ENCODE measurements at regions not wholly inside any gene's neighbourhood (a gene's known extent, or its start where the extent isn't known, plus 50 kb on each side); places are given as distances from the start of the nearest gene placed in this dataset.
"Not testable (repeated sequence)": the region's sequence is repeated elsewhere in the genome, so short reads cannot be mapped to it uniquely, and the experiment has no call there.

DNA sequence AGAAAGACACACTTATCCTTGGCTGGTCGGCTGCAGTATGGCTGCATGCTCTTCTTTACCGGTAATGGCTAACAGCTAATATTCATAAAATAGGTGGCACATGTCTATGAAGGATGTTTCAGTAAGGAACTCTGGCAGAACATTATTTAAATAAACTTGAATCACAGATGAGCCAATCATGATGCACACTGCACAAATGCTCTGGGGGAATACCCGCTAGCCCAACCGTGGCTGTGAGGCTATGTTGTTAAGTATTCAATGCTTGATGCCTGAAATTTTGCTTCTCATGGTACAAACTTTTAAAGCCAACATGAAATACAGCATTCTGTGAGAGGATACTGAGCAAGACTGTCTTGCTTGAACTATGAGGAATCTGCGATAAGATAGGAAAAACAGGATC lies 505.8 kb downstream of the ZEB2 start:
- no peak for DNase-seq (ENCODE audit: low read depth in 2 of 2)

DNA sequence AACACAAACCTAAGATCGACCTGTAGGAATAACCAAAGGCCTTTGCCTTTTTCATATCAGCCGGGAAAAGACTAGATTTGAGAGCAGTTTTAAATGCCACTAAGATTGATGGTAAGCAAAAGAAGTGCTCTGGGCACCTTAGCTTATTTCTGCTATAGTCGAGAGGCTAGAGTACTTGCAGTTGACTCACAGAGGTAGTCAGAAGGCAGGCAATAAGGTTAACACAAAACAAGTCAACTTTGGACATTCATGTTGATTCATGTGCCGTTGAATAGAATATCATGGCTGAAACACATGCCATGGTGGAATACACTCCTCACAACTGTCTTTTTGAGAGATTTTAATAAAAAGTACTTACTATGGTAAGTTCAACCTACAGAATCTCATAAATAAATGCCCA lies 507.6 kb downstream of the ZEB2 start:
- DNase-seq (ENCODE audit: low read depth in 2 of 2), result no peak

- peak in 1 of 2 donors; percentile 4 for DNase-seq (ENCODE audit: low read depth in 2 of 2)
Measured at GRCh38 chr2:144011553-144011952, 508.4 kb downstream of the ZEB2 start.

- no peak for DNase-seq (ENCODE audit: low read depth in 2 of 2)
Measured at GRCh38 chr2:144011098-144011497, 508.8 kb downstream of the ZEB2 start.

- no peak for DNase-seq (ENCODE audit: low read depth in 2 of 2)
Measured at GRCh38 chr2:144010096-144010836, 509.7 kb downstream of the ZEB2 start.

DNA sequence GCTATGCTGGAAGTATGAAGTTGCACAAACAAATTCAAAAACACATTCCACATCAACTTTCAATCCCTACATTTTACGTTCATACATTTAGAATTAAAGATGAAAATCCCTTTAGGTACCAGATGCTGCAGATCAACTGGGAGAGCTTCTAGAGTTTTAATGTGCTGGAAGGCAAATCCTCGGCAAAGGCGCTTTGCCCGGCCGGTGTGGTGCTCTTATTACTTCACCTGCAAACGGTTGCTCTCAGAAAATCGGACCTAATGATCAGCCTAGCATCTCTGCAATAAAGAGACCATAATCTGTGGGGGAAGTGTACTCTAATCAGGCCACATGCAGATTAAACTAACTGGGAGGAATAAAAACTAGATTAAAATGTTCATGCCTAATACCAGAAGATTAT lies 513.8 kb downstream of the ZEB2 start:
- DNase-seq (ENCODE audit: low read depth in 2 of 2), result no peak

DNA sequence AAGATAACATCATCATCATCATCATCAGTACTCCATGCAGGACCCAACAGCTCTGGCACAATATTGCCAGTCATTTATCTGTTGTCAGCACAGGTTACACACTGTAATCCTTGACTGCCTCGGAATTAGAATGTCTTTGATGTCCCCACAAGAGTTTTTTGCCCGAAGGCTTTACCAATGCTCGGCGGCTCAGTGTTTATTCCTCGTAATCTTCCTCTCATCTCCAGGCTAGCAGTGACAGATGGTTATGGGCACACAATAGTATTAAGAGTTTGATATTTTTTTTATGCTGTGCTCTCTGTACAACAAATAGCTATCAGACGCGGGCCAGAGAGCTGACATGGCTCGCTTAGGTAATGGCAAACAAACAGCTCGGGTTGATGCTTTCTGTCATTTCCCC lies 515.2 kb downstream of the ZEB2 start:
- DNase-seq (ENCODE audit: low read depth in 2 of 2), result no peak

DNA sequence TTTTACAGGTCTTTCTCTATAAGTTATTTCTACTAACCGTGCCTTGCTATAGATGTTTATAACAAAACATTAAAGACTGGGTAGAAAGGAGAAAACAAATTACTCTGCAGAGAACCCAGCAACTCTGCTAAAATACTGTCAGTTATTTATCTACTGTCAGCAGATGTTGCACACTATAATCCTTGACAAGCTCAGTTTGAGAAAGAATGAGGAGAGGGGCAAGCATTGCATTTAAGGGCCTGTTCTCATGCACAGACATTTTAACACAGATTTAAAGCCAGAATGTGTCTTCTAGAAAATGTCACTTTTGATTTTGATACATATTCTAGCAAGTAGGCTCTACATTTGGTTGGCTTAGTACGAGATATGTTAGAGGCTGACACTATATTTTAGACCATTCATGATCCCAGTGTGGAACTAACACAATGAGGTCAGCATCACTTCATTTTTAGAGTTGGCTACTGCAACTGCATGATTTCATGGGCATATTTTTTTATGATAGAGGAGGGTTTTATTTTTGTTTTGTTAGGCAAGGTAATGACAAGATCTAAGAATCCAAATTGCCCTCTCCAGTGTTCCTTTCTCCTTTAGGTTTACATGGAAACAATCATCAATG lies 516.4 kb downstream of the ZEB2 start:
- DNase-seq (ENCODE audit: low read depth in 2 of 2), result no peak

GRCh38 chr2:143996974-143997373 lies 522.9 kb downstream of the ZEB2 start:
- DNase-seq (ENCODE audit: low read depth in 2 of 2), result no peak

- DNase-seq (ENCODE audit: low read depth in 2 of 2), result no peak
Measured at GRCh38 chr2:143994961-143995360, 525.0 kb downstream of the ZEB2 start.

- DNase-seq (ENCODE audit: low read depth in 2 of 2), result not testable (repeated sequence)
Measured at GRCh38 chr2:143991596-143991995, 528.3 kb downstream of the ZEB2 start.

DNA sequence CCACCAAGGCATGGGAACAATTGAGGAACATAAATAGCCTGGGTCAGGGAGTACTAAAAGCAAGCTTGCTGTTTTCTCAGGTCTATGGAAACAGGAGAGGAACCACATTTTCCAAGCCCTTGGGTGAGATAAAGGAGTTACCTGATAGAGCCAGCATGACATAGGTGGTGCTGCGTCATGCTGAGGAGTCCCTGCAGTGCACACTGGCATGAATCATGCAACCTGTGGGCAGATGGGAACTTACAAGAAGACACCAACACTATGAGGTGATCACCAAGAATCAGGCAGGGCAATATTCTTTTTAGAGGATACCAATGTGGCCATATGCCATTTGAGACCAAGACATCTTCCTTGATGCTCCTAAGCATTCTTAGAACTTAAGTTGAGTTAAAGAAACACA lies 531.8 kb downstream of the ZEB2 start:
- DNase-seq (ENCODE audit: low read depth in 2 of 2), result no peak

GRCh38 chr2:143981428-143981827 lies 538.5 kb downstream of the ZEB2 start:
- DNase-seq (ENCODE audit: low read depth in 2 of 2), result no peak

GRCh38 chr2:143977356-143977755 lies 542.6 kb downstream of the ZEB2 start:
- DNase-seq (ENCODE audit: low read depth in 2 of 2), result no peak

- no peak for DNase-seq (ENCODE audit: low read depth in 2 of 2)
Measured at GRCh38 chr2:143975216-143975615, 544.7 kb downstream of the ZEB2 start.

DNA sequence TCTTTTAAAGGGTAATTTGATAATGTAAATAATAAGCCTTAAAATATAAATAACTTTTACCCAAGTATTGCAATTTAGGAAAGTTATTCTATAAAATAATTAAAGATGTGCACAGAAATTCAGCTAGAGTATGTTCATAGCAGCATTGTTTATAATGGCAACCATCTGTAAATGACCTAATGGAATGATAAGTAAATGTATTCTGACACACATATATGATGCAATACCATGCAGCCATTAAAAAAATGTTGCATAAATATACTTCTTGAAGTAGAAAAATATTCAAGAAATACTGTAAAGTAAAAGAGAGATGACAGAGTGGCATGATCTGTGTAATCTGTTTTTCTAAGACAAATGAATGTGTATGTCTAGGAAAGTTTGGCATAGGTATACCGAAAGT lies 545.7 kb downstream of the ZEB2 start:
- no peak for DNase-seq (ENCODE audit: low read depth in 2 of 2)

- no peak for DNase-seq (ENCODE audit: low read depth in 2 of 2)
Measured at GRCh38 chr2:143968860-143969259, 551.1 kb downstream of the ZEB2 start.

- no peak for DNase-seq (ENCODE audit: low read depth in 2 of 2)
Measured at GRCh38 chr2:143968360-143968759, 551.6 kb downstream of the ZEB2 start.

DNA sequence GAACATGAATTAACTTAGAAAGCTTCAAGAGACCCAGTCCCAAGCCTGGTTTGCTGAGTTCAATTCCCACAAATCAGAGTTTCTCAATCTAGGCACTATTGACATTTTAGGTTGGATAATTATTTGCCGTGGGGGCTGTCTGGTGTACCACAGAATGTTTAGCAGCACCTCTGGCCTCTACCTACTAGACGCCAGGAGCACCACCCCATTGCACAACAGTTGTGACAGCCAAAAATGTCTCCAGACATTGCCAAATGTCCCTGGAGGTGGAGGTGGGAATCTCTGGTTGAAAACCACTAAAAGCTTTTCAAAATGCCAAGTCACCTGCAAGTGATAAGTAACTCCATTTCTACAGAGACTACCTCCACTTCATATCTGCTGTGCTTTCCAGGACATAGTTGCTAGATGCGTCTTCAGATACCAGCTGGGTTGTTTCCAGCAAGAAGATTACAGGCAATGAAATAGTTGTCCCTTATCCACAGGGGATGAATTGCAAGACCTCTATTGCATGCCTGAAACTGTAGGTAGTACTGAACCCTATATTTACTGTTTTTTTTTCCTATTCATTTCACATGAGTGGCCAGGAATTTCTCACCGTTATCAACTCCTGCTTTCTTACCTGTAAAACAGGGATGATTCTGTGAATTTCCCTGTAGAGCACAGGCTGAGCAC lies 554.3 kb downstream of the ZEB2 start:
- DNase-seq (ENCODE audit: low read depth in 2 of 2), result no peak

DNA sequence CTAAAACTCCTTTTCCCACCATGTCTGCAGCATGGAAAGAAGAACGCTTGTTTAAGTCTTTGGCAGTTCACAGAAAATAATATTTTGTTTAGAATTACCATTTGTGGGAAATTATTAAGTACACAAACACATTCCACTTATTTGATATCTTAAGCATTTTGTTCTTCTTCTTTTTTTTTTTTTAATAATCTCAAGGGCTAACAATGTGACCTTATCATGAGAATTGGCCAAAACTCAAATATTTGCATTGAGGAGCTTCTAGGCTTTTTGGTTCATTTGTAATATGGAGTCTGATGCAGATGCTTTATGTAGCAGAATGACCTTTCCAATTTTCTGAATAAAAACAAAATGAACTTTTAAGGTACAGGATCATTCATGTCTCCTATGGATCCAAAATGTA lies 555.0 kb downstream of the ZEB2 start:
- no peak for DNase-seq (ENCODE audit: low read depth in 2 of 2)

DNA sequence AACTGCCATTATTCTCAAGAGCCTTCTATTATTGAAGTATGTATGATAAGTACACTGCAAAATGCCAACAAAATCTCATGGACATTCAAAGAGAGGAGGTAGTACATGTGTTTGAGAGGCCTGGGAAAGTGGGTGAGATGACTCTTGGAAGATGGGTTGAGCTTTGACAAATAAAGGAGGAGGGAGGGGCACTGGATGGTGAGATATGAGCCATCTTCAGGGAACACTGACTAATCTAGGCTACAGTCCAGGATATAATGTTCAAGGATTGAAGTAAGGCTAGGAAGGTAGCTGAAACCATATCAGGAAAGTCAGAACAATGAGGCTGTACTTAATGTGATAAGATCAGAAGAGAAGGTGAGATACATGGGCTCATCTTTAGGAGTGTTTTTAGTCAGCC lies 559.7 kb downstream of the ZEB2 start:
- DNase-seq (ENCODE audit: low read depth in 2 of 2), result no peak

DNA sequence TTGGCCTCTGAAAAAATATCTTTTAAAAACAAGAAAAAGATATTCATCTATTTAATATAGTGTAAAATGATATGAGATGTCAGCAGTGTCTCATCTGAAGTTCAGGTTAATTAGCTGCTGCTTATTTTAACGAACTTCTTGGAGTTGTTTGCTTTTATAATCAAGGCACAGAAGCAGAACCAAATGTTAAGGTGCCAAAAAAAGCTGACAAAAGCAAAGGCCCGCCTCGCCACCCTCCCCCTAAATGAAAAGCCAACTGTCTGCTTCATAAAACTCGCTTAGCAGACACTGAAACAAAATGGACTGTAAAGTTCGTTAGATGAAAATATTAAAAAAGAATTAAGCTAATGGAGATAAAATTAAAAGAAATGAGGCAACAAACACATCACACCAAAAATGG lies 562.6 kb downstream of the ZEB2 start:
- DNase-seq (ENCODE audit: low read depth in 2 of 2), result no peak
